ENCODE measurements at regions not wholly inside any gene's neighbourhood (a gene's known extent, or its start where the extent isn't known, plus 50 kb on each side); places are given as distances from the start of the nearest gene placed in this dataset.

GRCh38 chr6:27772261-27773001 is 139.8 kb downstream of the OR2B2 start:
- H3K9me3 ChIP-seq (replicated peaks; ENCODE audit: control insufficient read depth, low read depth, low read length), result no peaks in the 10 kb centered on the region
- H3K27me3 ChIP-seq (ENCODE audit: control insufficient read depth, insufficient read depth, low read length), result peaks cover 16% of the 10 kb centered on the region
- peaks cover 4% of the 10 kb centered on the region for H3K4me1 ChIP-seq (ENCODE audit: control insufficient read depth, insufficient read depth, low read length)
- no peak overlapping the region for H3K27ac ChIP-seq (ENCODE audit: low read length)
- H3K4me3 ChIP-seq (ENCODE audit: low read length), result no peak overlapping the region
- DNase-seq, result peak; percentile 90
- no peaks in the 10 kb centered on the region for H3K36me3 ChIP-seq (ENCODE audit: control insufficient read depth, insufficient read depth, low read length)
- 3% methylated on average over 25 of the region's 33 CpGs for WGBS (ENCODE audit: insufficient coverage)

DNA sequence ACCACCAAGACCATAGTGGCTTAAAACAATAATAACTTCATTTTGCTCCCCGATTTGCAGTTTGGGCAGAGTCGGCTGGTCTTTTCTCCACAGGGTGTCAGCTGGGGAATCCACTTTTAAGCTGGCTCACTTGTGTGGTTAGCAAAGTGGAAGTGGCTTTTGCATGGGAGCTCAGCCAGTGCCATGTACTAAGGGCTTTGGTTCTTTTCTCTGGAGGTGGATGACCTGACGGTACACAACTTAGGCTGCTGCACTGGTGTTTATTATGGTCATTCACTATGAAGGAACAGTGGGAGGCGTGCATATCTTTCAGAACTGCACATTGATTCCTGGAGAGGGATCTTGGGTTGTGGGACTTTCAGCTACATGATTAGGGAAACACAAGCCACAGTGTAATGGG is 141.0 kb downstream of the OR2B2 start:
- H3K27me3 ChIP-seq (ENCODE audit: control insufficient read depth, insufficient read depth, low read length), result peaks cover 16% of the 10 kb centered on the region
- WGBS (ENCODE audit: insufficient coverage), result 57% methylated on average over 1 of the region's 4 CpGs
- H3K9me3 ChIP-seq (replicated peaks; ENCODE audit: control insufficient read depth, low read depth, low read length), result no peaks in the 10 kb centered on the region
- peaks cover 4% of the 10 kb centered on the region for H3K4me1 ChIP-seq (ENCODE audit: control insufficient read depth, insufficient read depth, low read length)
- no peak overlapping the region for H3K27ac ChIP-seq (ENCODE audit: low read length)
- no peak for DNase-seq
- no peaks in the 10 kb centered on the region for H3K36me3 ChIP-seq (ENCODE audit: control insufficient read depth, insufficient read depth, low read length)
- H3K4me3 ChIP-seq (ENCODE audit: low read length), result no peak overlapping the region

GRCh38 chr6:27770724-27771123 is 141.5 kb downstream of the OR2B2 start:
- DNase-seq, result no peak
- H3K36me3 ChIP-seq (ENCODE audit: control insufficient read depth, insufficient read depth, low read length), result no peaks in the 10 kb centered on the region
- peaks cover 14% of the 10 kb centered on the region for H3K27me3 ChIP-seq (ENCODE audit: control insufficient read depth, insufficient read depth, low read length)
- no peak overlapping the region for H3K4me3 ChIP-seq (ENCODE audit: low read length)
- H3K9me3 ChIP-seq (replicated peaks; ENCODE audit: control insufficient read depth, low read depth, low read length), result no peaks in the 10 kb centered on the region
- WGBS (ENCODE audit: insufficient coverage), result 62% methylated on average over 1 of the region's 3 CpGs
- no peak overlapping the region for H3K27ac ChIP-seq (ENCODE audit: low read length)
- peaks cover 4% of the 10 kb centered on the region for H3K4me1 ChIP-seq (ENCODE audit: control insufficient read depth, insufficient read depth, low read length)

DNA sequence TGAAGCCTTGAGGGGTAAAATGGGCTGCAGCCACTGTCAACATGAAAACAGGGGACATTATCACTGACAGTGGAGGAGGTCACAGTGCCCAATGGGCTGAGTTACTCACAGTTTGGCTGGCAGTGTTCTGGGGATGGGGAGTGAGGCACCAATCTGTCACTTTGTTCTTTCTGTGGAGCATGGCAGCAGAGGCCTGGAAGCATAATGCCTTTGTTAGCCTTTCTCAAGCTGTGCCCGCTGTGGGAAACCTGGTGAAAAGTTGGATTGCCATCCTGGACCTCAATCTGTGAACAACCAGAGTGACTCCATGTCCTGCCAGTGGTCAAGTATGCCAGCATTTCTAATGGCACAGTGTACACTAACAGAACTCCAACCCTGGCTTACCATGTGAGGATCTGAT is 143.6 kb downstream of the OR2B2 start:
- no peak overlapping the region for H3K27ac ChIP-seq (ENCODE audit: low read length)
- peaks cover 4% of the 10 kb centered on the region for H3K4me1 ChIP-seq (ENCODE audit: control insufficient read depth, insufficient read depth, low read length)
- no peaks in the 10 kb centered on the region for H3K36me3 ChIP-seq (ENCODE audit: control insufficient read depth, insufficient read depth, low read length)
- H3K9me3 ChIP-seq (replicated peaks; ENCODE audit: control insufficient read depth, low read depth, low read length), result no peaks in the 10 kb centered on the region
- H3K27me3 ChIP-seq (ENCODE audit: control insufficient read depth, insufficient read depth, low read length), result peaks cover 14% of the 10 kb centered on the region
- no peak for DNase-seq
- no peak overlapping the region for H3K4me3 ChIP-seq (ENCODE audit: low read length)
- 100% methylated on average over 1 of the region's 1 CpG for WGBS (ENCODE audit: insufficient coverage)

- Histone ChIP-seq H3K36me3 (ENCODE audit: control insufficient read depth, insufficient read depth, low read length) (no peaks in the 10 kb centered on the region), H3K9me3 (replicated peaks; ENCODE audit: control insufficient read depth, low read depth, low read length) (no peaks in the 10 kb centered on the region), H3K27ac (ENCODE audit: low read length) (no peak overlapping the region), H3K27me3 (ENCODE audit: control insufficient read depth, insufficient read depth, low read length) (peaks cover 14% of the 10 kb centered on the region), H3K4me1 (ENCODE audit: control insufficient read depth, insufficient read depth, low read length) (peaks cover 4% of the 10 kb centered on the region), H3K4me3 (ENCODE audit: low read length) (no peak overlapping the region)
- WGBS (ENCODE audit: insufficient coverage), result 88% methylated on average over 1 of the region's 1 CpG
- no peak for DNase-seq
These were observed 144.3 kb downstream of the OR2B2 start for GRCh38 chr6:27767851-27768250.

DNA sequence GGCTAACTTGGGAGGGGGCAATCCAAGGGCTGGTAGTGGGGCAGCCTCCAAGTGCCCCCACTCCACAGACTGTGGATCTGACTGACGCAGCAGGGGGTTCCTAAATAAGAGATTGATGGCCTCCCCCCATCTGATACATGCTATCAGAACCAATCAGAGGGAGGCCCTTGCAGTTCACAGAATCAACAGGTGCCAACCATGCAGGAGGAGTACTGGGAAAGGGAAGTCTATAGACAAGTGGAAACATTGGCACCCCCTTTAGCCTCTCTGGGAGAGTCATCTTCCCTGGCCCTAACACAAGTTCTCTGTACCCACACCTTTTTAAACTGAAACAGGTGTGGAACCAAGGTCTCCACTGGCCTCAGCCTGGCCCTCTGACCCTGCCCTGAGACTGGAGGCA is 145.8 kb downstream of the OR2B2 start:
- no peak for DNase-seq

DNA sequence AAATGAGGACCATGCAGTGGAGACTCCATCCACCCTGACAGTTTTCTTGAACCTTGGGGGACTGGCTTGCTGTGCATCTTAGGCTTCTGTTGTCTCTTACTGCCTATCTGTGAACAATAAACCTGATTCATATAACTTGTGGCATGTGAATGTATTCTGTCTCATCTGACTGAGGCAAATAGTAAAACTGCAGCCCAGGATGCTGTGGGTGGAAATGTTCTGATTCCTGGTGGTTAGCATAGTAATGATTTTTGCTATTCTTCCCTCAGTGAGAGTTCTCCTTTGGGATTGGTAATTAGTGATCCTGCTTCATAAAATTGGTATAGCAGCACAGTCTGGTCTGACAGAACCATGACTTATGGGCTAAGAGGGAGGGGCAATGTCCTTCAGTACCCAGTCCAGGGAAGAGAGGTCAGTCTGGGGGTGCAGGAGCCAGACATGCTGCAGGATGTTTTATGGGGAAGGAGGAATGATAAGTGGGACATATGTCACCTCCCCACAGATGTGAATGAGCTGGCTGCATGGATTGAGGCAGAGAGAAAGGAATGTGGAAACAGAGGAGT is 147.1 kb downstream of the OR2B2 start:
- H3K36me3 ChIP-seq (ENCODE audit: control insufficient read depth, insufficient read depth, low read length), result no peaks in the 10 kb centered on the region
- H3K27me3 ChIP-seq (ENCODE audit: control insufficient read depth, insufficient read depth, low read length), result peaks cover 11% of the 10 kb centered on the region
- no peaks in the 10 kb centered on the region for H3K4me1 ChIP-seq (ENCODE audit: control insufficient read depth, insufficient read depth, low read length)
- no peak overlapping the region for H3K27ac ChIP-seq (ENCODE audit: low read length)
- H3K9me3 ChIP-seq (replicated peaks; ENCODE audit: control insufficient read depth, low read depth, low read length), result no peaks in the 10 kb centered on the region
- DNase-seq, result no peak
- H3K4me3 ChIP-seq (ENCODE audit: low read length), result no peak overlapping the region

More for the DNA sequence above, 145.8 kb downstream of the OR2B2 start:
- Histone ChIP-seq H3K4me1 (ENCODE audit: control insufficient read depth, insufficient read depth, low read length) (no peaks in the 10 kb centered on the region), H3K36me3 (ENCODE audit: control insufficient read depth, insufficient read depth, low read length) (no peaks in the 10 kb centered on the region), H3K4me3 (ENCODE audit: low read length) (no peak overlapping the region), H3K27ac (ENCODE audit: low read length) (no peak overlapping the region), H3K27me3 (ENCODE audit: control insufficient read depth, insufficient read depth, low read length) (peaks cover 19% of the 10 kb centered on the region), H3K9me3 (replicated peaks; ENCODE audit: control insufficient read depth, low read depth, low read length) (no peaks in the 10 kb centered on the region)
- no CpG with 5 or more reads among the region's 1 CpG for WGBS (ENCODE audit: insufficient coverage)

- Histone ChIP-seq H3K27ac (ENCODE audit: low read length) (no peak overlapping the region), H3K27me3 (ENCODE audit: control insufficient read depth, insufficient read depth, low read length) (peaks cover 11% of the 10 kb centered on the region), H3K9me3 (replicated peaks; ENCODE audit: control insufficient read depth, low read depth, low read length) (no peaks in the 10 kb centered on the region), H3K36me3 (ENCODE audit: control insufficient read depth, insufficient read depth, low read length) (no peaks in the 10 kb centered on the region), H3K4me3 (ENCODE audit: low read length) (no peak overlapping the region), H3K4me1 (ENCODE audit: control insufficient read depth, insufficient read depth, low read length) (peaks cover 2% of the 10 kb centered on the region)
- WGBS (ENCODE audit: insufficient coverage), result 51% methylated on average over 4 of the region's 7 CpGs
- peak; percentile 33 for DNase-seq
These were observed 150.8 kb downstream of the OR2B2 start for GRCh38 chr6:27761391-27761790.

DNA sequence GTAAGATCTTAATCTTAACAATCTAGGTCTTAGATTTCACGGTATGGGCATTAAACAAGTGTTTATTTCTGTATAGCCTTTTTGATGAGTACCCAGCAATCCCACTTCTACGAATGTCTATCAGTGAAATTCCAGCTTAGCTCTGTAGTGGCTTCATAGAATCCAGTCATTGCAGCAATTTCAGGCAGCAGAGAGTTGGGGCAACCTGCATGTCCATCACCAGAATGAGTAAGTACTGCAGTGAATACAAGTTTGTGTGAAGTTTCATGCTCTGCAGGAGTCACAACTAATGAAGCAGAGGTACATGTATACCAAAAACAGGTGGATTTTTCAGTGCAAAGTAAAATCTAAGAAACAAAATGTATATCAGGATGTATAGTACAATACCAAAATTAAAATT is 151.7 kb downstream of the OR2B2 start:
- Histone ChIP-seq H3K36me3 (ENCODE audit: control insufficient read depth, insufficient read depth, low read length) (no peaks in the 10 kb centered on the region), H3K9me3 (replicated peaks; ENCODE audit: control insufficient read depth, low read depth, low read length) (no peaks in the 10 kb centered on the region), H3K27ac (ENCODE audit: low read length) (no peak overlapping the region), H3K27me3 (ENCODE audit: control insufficient read depth, insufficient read depth, low read length) (peaks cover 12% of the 10 kb centered on the region), H3K4me3 (ENCODE audit: low read length) (no peak overlapping the region), H3K4me1 (ENCODE audit: control insufficient read depth, insufficient read depth, low read length) (peaks cover 2% of the 10 kb centered on the region)
- DNase-seq, result no peak
- WGBS (ENCODE audit: insufficient coverage), result 100% methylated on average over 1 of the region's 2 CpGs

- H3K27me3 ChIP-seq (ENCODE audit: control insufficient read depth, insufficient read depth, low read length), result peaks cover 13% of the 10 kb centered on the region
- no peaks in the 10 kb centered on the region for H3K9me3 ChIP-seq (replicated peaks; ENCODE audit: control insufficient read depth, low read depth, low read length)
- H3K27ac ChIP-seq (ENCODE audit: low read length), result no peak overlapping the region
- H3K36me3 ChIP-seq (ENCODE audit: control insufficient read depth, insufficient read depth, low read length), result no peaks in the 10 kb centered on the region
- peaks cover 2% of the 10 kb centered on the region for H3K4me1 ChIP-seq (ENCODE audit: control insufficient read depth, insufficient read depth, low read length)
- no peak overlapping the region for H3K4me3 ChIP-seq (ENCODE audit: low read length)
- WGBS (ENCODE audit: insufficient coverage), result no CpG with 5 or more reads among the region's 1 CpG
- DNase-seq, result no peak
These were observed 152.3 kb downstream of the OR2B2 start for GRCh38 chr6:27759930-27760329.

Data from muscle of leg (tissue), 3 donors.